ENCODE measurements at regions not wholly inside any gene's neighbourhood (a gene's known extent, or its start where the extent isn't known, plus 50 kb on each side); places are given as distances from the start of the nearest gene placed in this dataset.

- Histone ChIP-seq H3K9ac (ENCODE audit: insufficient read depth, low read length) (no peak overlapping the region), H3K79me2 (ENCODE audit: control insufficient read depth, insufficient read depth, low read length) (no peaks in the 10 kb centered on the region), H3K27me3 (ENCODE audit: control insufficient read depth, insufficient read depth, low read length) (no peaks in the 10 kb centered on the region), H3K27ac (ENCODE audit: insufficient read depth, low read length) (no peak overlapping the region), H3K4me3 (replicated peaks in 1 of 4; ENCODE audit: control extremely low read depth in 1 of 4, insufficient read depth in 1 of 4, low read depth in 3 of 4, low read length in 4 of 4) (no peak overlapping the region), H3K36me3 (ENCODE audit: control insufficient read depth, insufficient read depth, low read length) (no peaks in the 10 kb centered on the region), H3K9me3 (ENCODE audit: control insufficient read depth, insufficient read depth, low read depth, low read length) (no peaks in the 10 kb centered on the region), H2AFZ (ENCODE audit: low read length) (no peak overlapping the region), H4K20me1 (ENCODE audit: control insufficient read depth, extremely low read depth, insufficient read depth, low read length) (no peaks in the 10 kb centered on the region), H3K4me1 (ENCODE audit: control insufficient read depth, extremely low read depth, insufficient read depth, low read length) (no peaks in the 10 kb centered on the region), H3K4me2 (ENCODE audit: extremely low read depth, insufficient read depth, low read length) (no peak overlapping the region)
- TF ChIP-seq EZH2 (IDR thresholded peaks at IDR 0.05; ENCODE audit: low read length, missing control alignments) = no peak
- no peak for TF ChIP-seq CTCF (conservative IDR thresholded peaks at IDR 0.05 in 1 of 2, IDR thresholded peaks at IDR 0.05 in 1 of 2; ENCODE audit: low read depth in 1 of 2, low read length in 2 of 2)
- no peak for DNase-seq (ENCODE audit: low read depth in 2 of 2)
Observed at GRCh38 chr13:39941911-39942551, 286.6 kb downstream of the COG6 start.

GRCh38 chr13:39942552-39943273 is 287.3 kb downstream of the COG6 start:
- no peaks in the 10 kb centered on the region for H3K36me3 ChIP-seq (ENCODE audit: control insufficient read depth, insufficient read depth, low read length)
- no peaks in the 10 kb centered on the region for H3K27me3 ChIP-seq (ENCODE audit: control insufficient read depth, insufficient read depth, low read length)
- TF ChIP-seq CTCF (conservative IDR thresholded peaks at IDR 0.05 in 1 of 2, IDR thresholded peaks at IDR 0.05 in 1 of 2; ENCODE audit: low read depth in 1 of 2, low read length in 2 of 2) = peak; percentile 98 to 100
- TF ChIP-seq EZH2 (IDR thresholded peaks at IDR 0.05; ENCODE audit: low read length, missing control alignments) = no peak
- no peak overlapping the region for H3K4me3 ChIP-seq (replicated peaks in 1 of 4; ENCODE audit: control extremely low read depth in 1 of 4, insufficient read depth in 1 of 4, low read depth in 3 of 4, low read length in 4 of 4)
- H3K4me1 ChIP-seq (ENCODE audit: control insufficient read depth, extremely low read depth, insufficient read depth, low read length) = no peaks in the 10 kb centered on the region
- no peaks in the 10 kb centered on the region for H3K9me3 ChIP-seq (ENCODE audit: control insufficient read depth, insufficient read depth, low read depth, low read length)
- H3K9ac ChIP-seq (ENCODE audit: insufficient read depth, low read length) = no peak overlapping the region
- no peak overlapping the region for H2AFZ ChIP-seq (ENCODE audit: low read length)
- no peak overlapping the region for H3K27ac ChIP-seq (ENCODE audit: insufficient read depth, low read length)
- peak; percentile 77 to 79 for DNase-seq (ENCODE audit: low read depth in 2 of 2)
- no peaks in the 10 kb centered on the region for H4K20me1 ChIP-seq (ENCODE audit: control insufficient read depth, extremely low read depth, insufficient read depth, low read length)
- no peak overlapping the region for H3K4me2 ChIP-seq (ENCODE audit: extremely low read depth, insufficient read depth, low read length)
- no peaks in the 10 kb centered on the region for H3K79me2 ChIP-seq (ENCODE audit: control insufficient read depth, insufficient read depth, low read length)

- no peak overlapping the region for H2AFZ ChIP-seq (ENCODE audit: low read length)
- no peak overlapping the region for H3K27ac ChIP-seq (ENCODE audit: insufficient read depth, low read length)
- H3K79me2 ChIP-seq (ENCODE audit: control insufficient read depth, insufficient read depth, low read length) = no peaks in the 10 kb centered on the region
Observed at GRCh38 chr13:39943711-39944110, 288.2 kb downstream of the COG6 start.

More at GRCh38 chr13:39943711-39944110, 288.2 kb downstream of the COG6 start:
- no peak overlapping the region for H3K4me3 ChIP-seq (replicated peaks in 1 of 4; ENCODE audit: control extremely low read depth in 1 of 4, insufficient read depth in 1 of 4, low read depth in 3 of 4, low read length in 4 of 4)
- TF ChIP-seq EZH2 (IDR thresholded peaks at IDR 0.05; ENCODE audit: low read length, missing control alignments) (no peak), CTCF (conservative IDR thresholded peaks at IDR 0.05 in 1 of 2, IDR thresholded peaks at IDR 0.05 in 1 of 2; ENCODE audit: low read depth in 1 of 2, low read length in 2 of 2) (no peak)
- H3K36me3 ChIP-seq (ENCODE audit: control insufficient read depth, insufficient read depth, low read length) = no peaks in the 10 kb centered on the region
- no peaks in the 10 kb centered on the region for H4K20me1 ChIP-seq (ENCODE audit: control insufficient read depth, extremely low read depth, insufficient read depth, low read length)
- H3K27me3 ChIP-seq (ENCODE audit: control insufficient read depth, insufficient read depth, low read length) = no peaks in the 10 kb centered on the region
- no peak overlapping the region for H3K9ac ChIP-seq (ENCODE audit: insufficient read depth, low read length)
- no peaks in the 10 kb centered on the region for H3K4me1 ChIP-seq (ENCODE audit: control insufficient read depth, extremely low read depth, insufficient read depth, low read length)
- no peak overlapping the region for H3K4me2 ChIP-seq (ENCODE audit: extremely low read depth, insufficient read depth, low read length)
- H3K9me3 ChIP-seq (ENCODE audit: control insufficient read depth, insufficient read depth, low read depth, low read length) = no peaks in the 10 kb centered on the region
- peak in 1 of 2 donors; percentile 6 for DNase-seq (ENCODE audit: low read depth in 2 of 2)

Data from fibroblast of lung (primary cell).